SU-DHL-6 (cell line): ENCODE measurements at regions not wholly inside any gene's neighbourhood (a gene's known extent, or its start where the extent isn't known, plus 50 kb on each side); places are given as distances from the start of the nearest gene placed in this dataset.

ENCODE experiments used
- EZH2phosphoT487 ChIP-seq: fragments of 200-600 bp; sonication (generic), shearing (Covaris generic); conservative IDR thresholded peaks from 2 replicates; pipeline ENCODE4 v1.6.1; 2018; ENCODE audit warnings: mild to moderate bottlenecking, antibody characterized with exemption, low read length, moderate library complexity, mixed read lengths
- TF ChIP-seq, protein P1 (sequence below): fragments of 200-600 bp; sonication (generic); IDR thresholded peaks from one replicate; pipeline ENCODE4 v1.5.1; 2017; ENCODE audit warnings: antibody characterized with exemption, mild to moderate bottlenecking, low read length, moderate library complexity; ENCODE audit not compliant: insufficient read depth, poor library complexity, severe bottlenecking

GRCh38 chr3:18585004-18585968, 160.1 kb upstream of the SATB1 start:
- TF ChIP-seq, protein P1, sequence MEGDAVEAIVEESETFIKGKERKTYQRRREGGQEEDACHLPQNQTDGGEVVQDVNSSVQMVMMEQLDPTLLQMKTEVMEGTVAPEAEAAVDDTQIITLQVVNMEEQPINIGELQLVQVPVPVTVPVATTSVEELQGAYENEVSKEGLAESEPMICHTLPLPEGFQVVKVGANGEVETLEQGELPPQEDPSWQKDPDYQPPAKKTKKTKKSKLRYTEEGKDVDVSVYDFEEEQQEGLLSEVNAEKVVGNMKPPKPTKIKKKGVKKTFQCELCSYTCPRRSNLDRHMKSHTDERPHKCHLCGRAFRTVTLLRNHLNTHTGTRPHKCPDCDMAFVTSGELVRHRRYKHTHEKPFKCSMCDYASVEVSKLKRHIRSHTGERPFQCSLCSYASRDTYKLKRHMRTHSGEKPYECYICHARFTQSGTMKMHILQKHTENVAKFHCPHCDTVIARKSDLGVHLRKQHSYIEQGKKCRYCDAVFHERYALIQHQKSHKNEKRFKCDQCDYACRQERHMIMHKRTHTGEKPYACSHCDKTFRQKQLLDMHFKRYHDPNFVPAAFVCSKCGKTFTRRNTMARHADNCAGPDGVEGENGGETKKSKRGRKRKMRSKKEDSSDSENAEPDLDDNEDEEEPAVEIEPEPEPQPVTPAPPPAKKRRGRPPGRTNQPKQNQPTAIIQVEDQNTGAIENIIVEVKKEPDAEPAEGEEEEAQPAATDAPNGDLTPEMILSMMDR: no peak
- TF ChIP-seq EZH2phosphoT487: no peak
